ENCODE measurements at regions not wholly inside any gene's neighbourhood (a gene's known extent, or its start where the extent isn't known, plus 50 kb on each side); places are given as distances from the start of the nearest gene placed in this dataset.

DNA sequence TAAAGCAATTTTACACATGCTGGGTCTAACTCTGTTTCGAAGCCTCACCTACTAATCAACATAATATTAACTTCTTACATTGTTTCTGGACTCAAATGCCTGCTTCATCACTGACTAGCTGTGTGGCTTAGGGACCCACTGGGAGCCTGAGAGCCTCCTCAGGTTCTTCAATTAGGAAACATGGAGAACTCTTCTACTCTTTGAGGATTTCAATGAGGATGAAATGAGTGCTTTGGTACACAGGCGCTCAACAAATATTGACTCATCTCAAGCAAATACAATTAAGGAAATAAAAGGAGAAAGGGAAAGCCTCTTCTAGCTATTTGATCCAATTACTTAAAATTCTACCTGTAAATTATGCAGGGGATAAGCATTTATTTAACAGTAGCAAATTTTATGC, 84.4 kb upstream of the JAK1 start:
- Mint-ChIP-seq H3K27ac (no peak overlapping the region), H3K36me3 (ENCODE audit: insufficient read depth) (peaks cover 7% of the 10 kb centered on the region), H3K27me3 (peaks cover 22% of the 10 kb centered on the region), H3K9me3 (ENCODE audit: low read depth) (no peaks in the 10 kb centered on the region), H3K4me1 (ENCODE audit: low read depth) (peaks cover 20% of the 10 kb centered on the region), H3K4me3 (ENCODE audit: low read depth) (no peak overlapping the region)
- no peak for DNase-seq (ENCODE audit: low spot score, unreplicated experiment)
- TF ChIP-seq, protein P1, sequence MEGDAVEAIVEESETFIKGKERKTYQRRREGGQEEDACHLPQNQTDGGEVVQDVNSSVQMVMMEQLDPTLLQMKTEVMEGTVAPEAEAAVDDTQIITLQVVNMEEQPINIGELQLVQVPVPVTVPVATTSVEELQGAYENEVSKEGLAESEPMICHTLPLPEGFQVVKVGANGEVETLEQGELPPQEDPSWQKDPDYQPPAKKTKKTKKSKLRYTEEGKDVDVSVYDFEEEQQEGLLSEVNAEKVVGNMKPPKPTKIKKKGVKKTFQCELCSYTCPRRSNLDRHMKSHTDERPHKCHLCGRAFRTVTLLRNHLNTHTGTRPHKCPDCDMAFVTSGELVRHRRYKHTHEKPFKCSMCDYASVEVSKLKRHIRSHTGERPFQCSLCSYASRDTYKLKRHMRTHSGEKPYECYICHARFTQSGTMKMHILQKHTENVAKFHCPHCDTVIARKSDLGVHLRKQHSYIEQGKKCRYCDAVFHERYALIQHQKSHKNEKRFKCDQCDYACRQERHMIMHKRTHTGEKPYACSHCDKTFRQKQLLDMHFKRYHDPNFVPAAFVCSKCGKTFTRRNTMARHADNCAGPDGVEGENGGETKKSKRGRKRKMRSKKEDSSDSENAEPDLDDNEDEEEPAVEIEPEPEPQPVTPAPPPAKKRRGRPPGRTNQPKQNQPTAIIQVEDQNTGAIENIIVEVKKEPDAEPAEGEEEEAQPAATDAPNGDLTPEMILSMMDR (IDR thresholded peaks at IDR 0.05; ENCODE audit: unreplicated experiment), result no peak

DNA sequence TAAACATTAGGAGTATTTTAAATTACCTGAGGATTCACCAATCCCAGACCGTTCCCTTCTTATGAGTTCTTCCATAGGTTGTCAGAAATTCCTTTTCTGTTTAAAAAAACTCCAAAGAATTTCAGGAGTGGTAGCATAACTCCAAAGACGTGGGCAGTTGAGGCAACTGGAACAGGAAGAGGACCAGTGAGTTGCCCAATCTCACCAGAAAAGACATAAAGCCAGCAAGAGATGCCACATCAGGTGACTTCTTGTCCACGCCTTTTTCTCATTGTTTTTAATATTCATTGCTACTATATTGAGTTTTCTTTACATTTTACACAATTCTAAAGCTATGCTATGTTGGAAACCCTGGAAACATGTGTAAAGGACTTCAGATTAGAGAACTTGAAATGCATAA, 88.1 kb upstream of the JAK1 start:
- Mint-ChIP-seq H3K4me1 (ENCODE audit: low read depth) (peaks cover 13% of the 10 kb centered on the region), H3K9me3 (ENCODE audit: low read depth) (no peaks in the 10 kb centered on the region), H3K27ac (no peak overlapping the region), H3K4me3 (ENCODE audit: low read depth) (no peak overlapping the region), H3K36me3 (ENCODE audit: insufficient read depth) (peaks cover 13% of the 10 kb centered on the region), H3K27me3 (peaks cover 14% of the 10 kb centered on the region)
- DNase-seq (ENCODE audit: low spot score, unreplicated experiment), result no peak
- TF ChIP-seq, protein P1 (IDR thresholded peaks at IDR 0.05; ENCODE audit: unreplicated experiment), result no peak

DNA sequence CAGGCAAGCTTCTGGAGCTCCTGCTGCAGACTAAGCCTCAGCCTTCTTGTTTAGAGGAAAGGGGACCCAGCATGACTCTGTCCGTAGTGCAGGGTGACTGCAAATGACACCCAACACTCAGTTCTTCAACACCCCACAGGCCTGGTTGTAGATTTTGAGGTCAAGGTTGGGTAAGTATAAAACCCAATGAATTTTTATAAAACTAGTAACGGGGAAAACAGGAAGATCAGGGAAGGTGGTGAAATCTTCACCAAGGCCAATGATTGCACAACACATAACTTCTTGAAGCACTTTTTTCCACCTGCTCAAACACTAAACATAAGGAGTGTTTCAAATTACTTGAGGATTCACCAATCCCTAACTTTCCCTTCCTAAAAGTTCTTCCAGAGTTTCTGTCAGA, 89.4 kb upstream of the JAK1 start:
- TF ChIP-seq, protein P1 (IDR thresholded peaks at IDR 0.05; ENCODE audit: unreplicated experiment), result no peak
- Mint-ChIP-seq H3K4me3 (ENCODE audit: low read depth) (no peak overlapping the region), H3K27ac (no peak overlapping the region), H3K4me1 (ENCODE audit: low read depth) (peaks cover 6% of the 10 kb centered on the region), H3K9me3 (ENCODE audit: low read depth) (no peaks in the 10 kb centered on the region), H3K36me3 (ENCODE audit: insufficient read depth) (peaks cover 13% of the 10 kb centered on the region), H3K27me3 (peaks cover 5% of the 10 kb centered on the region)
- DNase-seq (ENCODE audit: low spot score, unreplicated experiment), result no peak

DNA sequence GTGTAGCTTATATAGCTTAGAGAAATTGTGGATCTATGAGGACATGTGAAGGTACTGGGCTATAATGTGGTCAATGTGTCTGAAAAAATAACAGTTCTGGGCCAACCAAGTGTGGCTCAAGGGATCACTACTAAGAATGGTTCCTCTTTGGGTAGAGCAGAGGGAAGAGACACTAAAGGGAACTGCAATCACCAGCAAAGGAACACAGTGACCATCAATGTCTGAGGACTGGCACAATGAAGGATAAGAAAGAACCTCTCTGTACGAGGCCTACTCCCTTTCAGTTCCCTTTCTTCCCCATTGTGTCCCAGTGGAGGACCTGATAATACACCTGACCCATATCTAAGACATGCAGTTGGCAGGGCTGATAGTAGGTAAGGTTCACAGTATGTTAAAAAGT, 89.9 kb upstream of the JAK1 start:
- TF ChIP-seq, protein P1 (IDR thresholded peaks at IDR 0.05; ENCODE audit: unreplicated experiment), result no peak
- Mint-ChIP-seq H3K27me3 (peaks cover 5% of the 10 kb centered on the region), H3K4me3 (ENCODE audit: low read depth) (no peak overlapping the region), H3K4me1 (ENCODE audit: low read depth) (peaks cover 3% of the 10 kb centered on the region), H3K9me3 (ENCODE audit: low read depth) (no peaks in the 10 kb centered on the region), H3K27ac (no peak overlapping the region), H3K36me3 (ENCODE audit: insufficient read depth) (peaks cover 13% of the 10 kb centered on the region)
- DNase-seq (ENCODE audit: low spot score, unreplicated experiment), result no peak

DNA sequence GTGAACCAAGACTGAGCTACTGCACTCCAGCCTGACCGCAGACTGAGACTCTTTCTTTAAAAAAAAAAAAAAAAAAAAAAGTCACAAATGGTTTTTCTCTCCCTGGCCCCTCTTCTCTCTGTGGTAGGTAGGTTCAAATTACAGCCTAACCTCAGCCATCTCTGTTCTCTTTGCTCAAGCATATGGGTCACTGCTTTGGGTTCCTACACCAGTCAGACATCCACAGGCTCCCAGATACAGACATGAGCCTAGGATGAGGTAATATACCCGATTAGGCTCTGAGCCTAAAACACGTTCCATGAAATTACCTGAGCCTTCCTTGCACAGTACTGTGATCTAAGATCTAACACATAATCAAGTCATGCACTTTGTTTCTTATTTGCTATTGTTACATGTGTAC, 90.5 kb upstream of the JAK1 start:
- Mint-ChIP-seq H3K4me3 (ENCODE audit: low read depth) (no peak overlapping the region), H3K27ac (no peak overlapping the region), H3K27me3 (no peaks in the 10 kb centered on the region), H3K36me3 (ENCODE audit: insufficient read depth) (peaks cover 13% of the 10 kb centered on the region), H3K9me3 (ENCODE audit: low read depth) (no peaks in the 10 kb centered on the region), H3K4me1 (ENCODE audit: low read depth) (no peaks in the 10 kb centered on the region)
- DNase-seq (ENCODE audit: low spot score, unreplicated experiment), result no peak
- TF ChIP-seq, protein P1 (IDR thresholded peaks at IDR 0.05; ENCODE audit: unreplicated experiment), result no peak
